GM21515 (cell line): ENCODE measurements at regions not wholly inside any gene's neighbourhood (a gene's known extent, or its start where the extent isn't known, plus 50 kb on each side); places are given as distances from the start of the nearest gene placed in this dataset.
"Not testable (repeated sequence)": the region's sequence is repeated elsewhere in the genome, so short reads cannot be mapped to it uniquely, and the experiment has no call there.

Experiments used
- ATAC-seq: cut with Tn5 transposase; IDR thresholded peaks from one replicate; pipeline ENCODE4 v1.9.1; 2021; ENCODE audit not compliant: unreplicated experiment

- ATAC-seq, result no peak
These were observed 164.4 kb downstream of the CXXC4 start for GRCh38 chr4:104330125-104330905.

GRCh38 chr4:104326991-104327694, 167.6 kb downstream of the CXXC4 start:
- ATAC-seq, result not testable (repeated sequence)

- no peak for ATAC-seq
These were observed 192.0 kb downstream of the CXXC4 start for GRCh38 chr4:104302731-104303130.

GRCh38 chr4:104294811-104295210, 199.9 kb downstream of the CXXC4 start:
- ATAC-seq, result no peak

GRCh38 chr4:104286867-104287266, 207.8 kb downstream of the CXXC4 start:
- ATAC-seq, result no peak

- ATAC-seq, result no peak
These were observed 211.4 kb downstream of the CXXC4 start for GRCh38 chr4:104283303-104283702.

GRCh38 chr4:104279744-104280143, 214.9 kb downstream of the CXXC4 start:
- no peak for ATAC-seq

GRCh38 chr4:104272966-104273365, 221.7 kb downstream of the CXXC4 start:
- no peak for ATAC-seq

GRCh38 chr4:104269603-104270002, 225.1 kb downstream of the CXXC4 start:
- ATAC-seq, result not testable (repeated sequence)

- no peak for ATAC-seq
These were observed 231.6 kb downstream of the CXXC4 start for GRCh38 chr4:104263100-104263499.

- no peak for ATAC-seq
These were observed 232.0 kb downstream of the CXXC4 start for GRCh38 chr4:104262678-104263077.

- no peak for ATAC-seq
These were observed 246.0 kb downstream of the CXXC4 start for GRCh38 chr4:104248726-104249125.

GRCh38 chr4:104235967-104236366, 258.7 kb downstream of the CXXC4 start:
- no peak for ATAC-seq

GRCh38 chr4:104217526-104217925, 277.2 kb downstream of the CXXC4 start:
- no peak for ATAC-seq

- ATAC-seq, result no peak
These were observed 283.0 kb downstream of the CXXC4 start for GRCh38 chr4:104211657-104212056.

GRCh38 chr4:104210420-104210819, 284.3 kb downstream of the CXXC4 start:
- ATAC-seq, result no peak

- ATAC-seq, result no peak
These were observed 287.9 kb downstream of the CXXC4 start for GRCh38 chr4:104206784-104207183.

GRCh38 chr4:104205116-104205515, 289.6 kb downstream of the CXXC4 start:
- ATAC-seq, result no peak

GRCh38 chr4:104188301-104188700, 306.4 kb downstream of the CXXC4 start:
- no peak for ATAC-seq

- no peak for ATAC-seq
These were observed 325.3 kb downstream of the CXXC4 start for GRCh38 chr4:104169437-104169836.

GRCh38 chr4:104166749-104167148, 327.9 kb downstream of the CXXC4 start:
- no peak for ATAC-seq

- ATAC-seq, result no peak
These were observed 330.9 kb downstream of the CXXC4 start for GRCh38 chr4:104163820-104164219.
